Liver (tissue), 8 donors: ENCODE measurements at regions not wholly inside any gene's neighbourhood (a gene's known extent, or its start where the extent isn't known, plus 50 kb on each side); places are given as distances from the start of the nearest gene placed in this dataset.

Source experiments
- DNase-seq: peaks from one replicate; pipeline ENCODE4 v3.0.0-alpha.2; 2017; ENCODE audit warnings: low spot score
- H3K27ac ChIP-seq, 2 donors: one replicate each; pipeline ENCODE4 v1.7.0; 2013; ENCODE audit warnings: inconsistent platforms in 2 of 2, low read length in 2 of 2, control low read depth in 1 of 2, low read depth in 1 of 2, mild to moderate bottlenecking in 1 of 2
- H3K27me3 ChIP-seq, 4 donors: one replicate each; pipeline versions ENCODE4 v1.6.1 to v1.7.0; 2013; ENCODE audit warnings: low read length in 3 of 4, inconsistent platforms in 1 of 4, mild to moderate bottlenecking in 1 of 4, moderate library complexity in 1 of 4; ENCODE audit not compliant: control insufficient read depth in 4 of 4, insufficient read depth in 4 of 4
- H3K36me3 ChIP-seq, 4 donors: one replicate each; pipeline versions ENCODE4 v1.6.1 to v1.7.0; 2013; ENCODE audit warnings: low read length in 3 of 4, mild to moderate bottlenecking in 3 of 4, low read depth in 1 of 4, moderate library complexity in 1 of 4; ENCODE audit not compliant: control insufficient read depth in 4 of 4, insufficient read depth in 3 of 4
- H3K4me1 ChIP-seq, 4 donors: one replicate each; pipeline versions ENCODE4 v1.6.1 to v1.7.0; 2013; ENCODE audit warnings: low read length in 3 of 4, mild to moderate bottlenecking in 3 of 4, moderate library complexity in 1 of 4; ENCODE audit not compliant: control insufficient read depth in 4 of 4, insufficient read depth in 4 of 4
- H3K4me3 ChIP-seq, 3 donors: one replicate each; pipeline versions ENCODE4 v1.6.1 to v1.7.0; 2013; ENCODE audit warnings: low read length in 3 of 3, control low read depth in 1 of 3, low read depth in 1 of 3, mild to moderate bottlenecking in 1 of 3
- H3K9ac ChIP-seq, 2 donors: one replicate each; pipeline ENCODE4 v1.7.0; 2013; ENCODE audit warnings: low read length in 2 of 2, mild to moderate bottlenecking in 2 of 2, moderate library complexity in 2 of 2, control low read depth in 1 of 2, low read depth in 1 of 2
- H3K9me3 ChIP-seq, 4 donors: one replicate each; pipeline versions ENCODE4 v1.6.1 to v1.7.0; 2013; ENCODE audit warnings: low read length in 3 of 4; ENCODE audit not compliant: control insufficient read depth in 4 of 4
- EGR1 ChIP-seq, 2 donors: IDR thresholded peaks; 2 replicates each; pipeline ENCODE4 v1.6.1; 2016 to 2018; ENCODE audit warnings: antibody characterized with exemption in 2 of 2, low read depth in 2 of 2
- FOXA1 ChIP-seq: IDR thresholded peaks from 2 replicates; pipeline ENCODE4 v1.6.1; 2016; ENCODE audit warnings: antibody characterized with exemption
- FOXA2 ChIP-seq: IDR thresholded peaks from 2 replicates; pipeline ENCODE4 v1.6.1; 2016; ENCODE audit warnings: antibody characterized with exemption
- GABPA ChIP-seq, 2 donors: IDR thresholded peaks in 1 of 2; conservative IDR thresholded peaks in 1 of 2; 2 replicates each; pipeline ENCODE4 v1.6.1; 2016; ENCODE audit warnings: antibody characterized with exemption in 2 of 2, mild to moderate bottlenecking in 1 of 2, moderate library complexity in 1 of 2
- HNF4A ChIP-seq, 2 donors: conservative IDR thresholded peaks; 2 replicates each; pipeline ENCODE4 v1.6.1; 2016; ENCODE audit warnings: antibody characterized with exemption in 2 of 2, mild to moderate bottlenecking in 2 of 2
- HNF4G ChIP-seq: IDR thresholded peaks from 2 replicates; pipeline ENCODE4 v1.6.1; 2016; ENCODE audit warnings: antibody characterized with exemption
- JUND ChIP-seq, 2 donors: IDR thresholded peaks; 2 replicates each; pipeline ENCODE4 v1.6.1; 2016; ENCODE audit warnings: antibody characterized with exemption in 2 of 2
- NR2F2 ChIP-seq: IDR thresholded peaks from 2 replicates; pipeline ENCODE4 v1.6.1; 2016; ENCODE audit warnings: antibody characterized with exemption
- RAD21 ChIP-seq, 2 donors: IDR thresholded peaks; 2 replicates each; pipeline ENCODE4 v1.6.1; 2016; ENCODE audit warnings: antibody characterized with exemption in 2 of 2, mild to moderate bottlenecking in 2 of 2
- RXRA ChIP-seq, 2 donors: IDR thresholded peaks; 2 replicates each; pipeline ENCODE4 v1.6.1; 2017 to 2018; ENCODE audit warnings: antibody characterized with exemption in 2 of 2, mild to moderate bottlenecking in 1 of 2
- TAF1 ChIP-seq: conservative IDR thresholded peaks from 2 replicates; pipeline ENCODE4 v1.6.1; 2016; ENCODE audit warnings: antibody characterized with exemption, mild to moderate bottlenecking
- YY1 ChIP-seq: IDR thresholded peaks from 2 replicates; pipeline ENCODE4 v1.6.1; 2016; ENCODE audit warnings: antibody characterized with exemption, mild to moderate bottlenecking
- WGBS: extraction: QIAGEN DNeasy Blood & Tissue Kit; methylation state at CpG from one replicate; pipeline ENCODE4 v1.1.7; 2013; 5-methylcytosine and 5-hydroxymethylcytosine counted together
- TF ChIP-seq, protein P1 (sequence below): IDR thresholded peaks from 2 replicates; pipeline ENCODE4 v1.6.1; 2016; ENCODE audit warnings: antibody characterized with exemption
- TF ChIP-seq, protein P2 (sequence below): IDR thresholded peaks from 2 replicates; pipeline ENCODE4 v1.6.1; 2016; ENCODE audit warnings: antibody characterized with exemption
- TF ChIP-seq, protein P3 (sequence below): IDR thresholded peaks from 2 replicates; pipeline ENCODE4 v1.6.1; 2016; ENCODE audit warnings: antibody characterized with exemption
- TF ChIP-seq, protein P4 (sequence below): fragments of 150-350 bp; IDR thresholded peaks from 2 replicates; pipeline ENCODE4 v1.5.1; 2017; ENCODE audit warnings: improper control_type of control experiment, low read depth, low read length; ENCODE audit not compliant: missing input control
- TF ChIP-seq, protein P5 (sequence below): IDR thresholded peaks from 2 replicates; pipeline ENCODE4 v1.6.1; 2016; ENCODE audit warnings: antibody characterized with exemption, mild to moderate bottlenecking
- donor health status: healthy.
- donor health status: healthy.
- donor health status: healthy.
- donor health status: healthy.
- donor health status: healthy.

DNA sequence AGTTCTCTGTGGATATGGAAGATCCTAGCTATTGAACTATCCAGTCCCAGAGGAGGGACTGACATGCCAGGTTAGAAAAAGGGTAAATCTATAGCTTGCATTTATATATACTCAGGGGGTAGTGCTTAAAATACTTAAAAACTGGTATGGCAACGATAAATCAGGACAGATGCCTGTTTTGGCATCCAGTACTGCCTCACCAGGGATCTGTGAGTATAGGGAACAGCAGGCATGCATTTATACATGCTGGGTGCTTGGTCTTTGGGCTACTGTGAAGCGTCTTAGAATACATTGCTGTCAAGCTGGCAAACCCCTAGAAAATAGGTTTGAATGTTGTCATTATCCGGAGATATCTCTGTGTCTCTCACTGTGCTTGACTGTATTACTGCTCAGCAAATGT lies 94.2 kb upstream of the DRD2 start:
- no peak overlapping the region for H3K9ac ChIP-seq
- H3K36me3 ChIP-seq = no peaks in the 10 kb centered on the region
- TF ChIP-seq, protein P1, sequence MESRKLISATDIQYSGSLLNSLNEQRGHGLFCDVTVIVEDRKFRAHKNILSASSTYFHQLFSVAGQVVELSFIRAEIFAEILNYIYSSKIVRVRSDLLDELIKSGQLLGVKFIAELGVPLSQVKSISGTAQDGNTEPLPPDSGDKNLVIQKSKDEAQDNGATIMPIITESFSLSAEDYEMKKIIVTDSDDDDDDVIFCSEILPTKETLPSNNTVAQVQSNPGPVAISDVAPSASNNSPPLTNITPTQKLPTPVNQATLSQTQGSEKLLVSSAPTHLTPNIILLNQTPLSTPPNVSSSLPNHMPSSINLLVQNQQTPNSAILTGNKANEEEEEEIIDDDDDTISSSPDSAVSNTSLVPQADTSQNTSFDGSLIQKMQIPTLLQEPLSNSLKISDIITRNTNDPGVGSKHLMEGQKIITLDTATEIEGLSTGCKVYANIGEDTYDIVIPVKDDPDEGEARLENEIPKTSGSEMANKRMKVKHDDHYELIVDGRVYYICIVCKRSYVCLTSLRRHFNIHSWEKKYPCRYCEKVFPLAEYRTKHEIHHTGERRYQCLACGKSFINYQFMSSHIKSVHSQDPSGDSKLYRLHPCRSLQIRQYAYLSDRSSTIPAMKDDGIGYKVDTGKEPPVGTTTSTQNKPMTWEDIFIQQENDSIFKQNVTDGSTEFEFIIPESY = no peak
- TF ChIP-seq RAD21 (IDR thresholded peaks at IDR 0.05) = no peak
- TF ChIP-seq TAF1 = no peak
- TF ChIP-seq YY1 = no peak
- TF ChIP-seq, protein P2, sequence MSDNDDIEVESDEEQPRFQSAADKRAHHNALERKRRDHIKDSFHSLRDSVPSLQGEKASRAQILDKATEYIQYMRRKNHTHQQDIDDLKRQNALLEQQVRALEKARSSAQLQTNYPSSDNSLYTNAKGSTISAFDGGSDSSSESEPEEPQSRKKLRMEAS = no peak
- TF ChIP-seq, protein P3, sequence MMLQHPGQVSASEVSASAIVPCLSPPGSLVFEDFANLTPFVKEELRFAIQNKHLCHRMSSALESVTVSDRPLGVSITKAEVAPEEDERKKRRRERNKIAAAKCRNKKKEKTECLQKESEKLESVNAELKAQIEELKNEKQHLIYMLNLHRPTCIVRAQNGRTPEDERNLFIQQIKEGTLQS = no peak
- no peak for TF ChIP-seq EGR1 (IDR thresholded peaks at IDR 0.05; ENCODE audit: low read depth in 2 of 2)
- TF ChIP-seq FOXA1 = no peak
- no peak for TF ChIP-seq HNF4A (conservative IDR thresholded peaks at IDR 0.05)
- TF ChIP-seq, protein P4, sequence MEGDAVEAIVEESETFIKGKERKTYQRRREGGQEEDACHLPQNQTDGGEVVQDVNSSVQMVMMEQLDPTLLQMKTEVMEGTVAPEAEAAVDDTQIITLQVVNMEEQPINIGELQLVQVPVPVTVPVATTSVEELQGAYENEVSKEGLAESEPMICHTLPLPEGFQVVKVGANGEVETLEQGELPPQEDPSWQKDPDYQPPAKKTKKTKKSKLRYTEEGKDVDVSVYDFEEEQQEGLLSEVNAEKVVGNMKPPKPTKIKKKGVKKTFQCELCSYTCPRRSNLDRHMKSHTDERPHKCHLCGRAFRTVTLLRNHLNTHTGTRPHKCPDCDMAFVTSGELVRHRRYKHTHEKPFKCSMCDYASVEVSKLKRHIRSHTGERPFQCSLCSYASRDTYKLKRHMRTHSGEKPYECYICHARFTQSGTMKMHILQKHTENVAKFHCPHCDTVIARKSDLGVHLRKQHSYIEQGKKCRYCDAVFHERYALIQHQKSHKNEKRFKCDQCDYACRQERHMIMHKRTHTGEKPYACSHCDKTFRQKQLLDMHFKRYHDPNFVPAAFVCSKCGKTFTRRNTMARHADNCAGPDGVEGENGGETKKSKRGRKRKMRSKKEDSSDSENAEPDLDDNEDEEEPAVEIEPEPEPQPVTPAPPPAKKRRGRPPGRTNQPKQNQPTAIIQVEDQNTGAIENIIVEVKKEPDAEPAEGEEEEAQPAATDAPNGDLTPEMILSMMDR = no peak
- TF ChIP-seq, protein P5, sequence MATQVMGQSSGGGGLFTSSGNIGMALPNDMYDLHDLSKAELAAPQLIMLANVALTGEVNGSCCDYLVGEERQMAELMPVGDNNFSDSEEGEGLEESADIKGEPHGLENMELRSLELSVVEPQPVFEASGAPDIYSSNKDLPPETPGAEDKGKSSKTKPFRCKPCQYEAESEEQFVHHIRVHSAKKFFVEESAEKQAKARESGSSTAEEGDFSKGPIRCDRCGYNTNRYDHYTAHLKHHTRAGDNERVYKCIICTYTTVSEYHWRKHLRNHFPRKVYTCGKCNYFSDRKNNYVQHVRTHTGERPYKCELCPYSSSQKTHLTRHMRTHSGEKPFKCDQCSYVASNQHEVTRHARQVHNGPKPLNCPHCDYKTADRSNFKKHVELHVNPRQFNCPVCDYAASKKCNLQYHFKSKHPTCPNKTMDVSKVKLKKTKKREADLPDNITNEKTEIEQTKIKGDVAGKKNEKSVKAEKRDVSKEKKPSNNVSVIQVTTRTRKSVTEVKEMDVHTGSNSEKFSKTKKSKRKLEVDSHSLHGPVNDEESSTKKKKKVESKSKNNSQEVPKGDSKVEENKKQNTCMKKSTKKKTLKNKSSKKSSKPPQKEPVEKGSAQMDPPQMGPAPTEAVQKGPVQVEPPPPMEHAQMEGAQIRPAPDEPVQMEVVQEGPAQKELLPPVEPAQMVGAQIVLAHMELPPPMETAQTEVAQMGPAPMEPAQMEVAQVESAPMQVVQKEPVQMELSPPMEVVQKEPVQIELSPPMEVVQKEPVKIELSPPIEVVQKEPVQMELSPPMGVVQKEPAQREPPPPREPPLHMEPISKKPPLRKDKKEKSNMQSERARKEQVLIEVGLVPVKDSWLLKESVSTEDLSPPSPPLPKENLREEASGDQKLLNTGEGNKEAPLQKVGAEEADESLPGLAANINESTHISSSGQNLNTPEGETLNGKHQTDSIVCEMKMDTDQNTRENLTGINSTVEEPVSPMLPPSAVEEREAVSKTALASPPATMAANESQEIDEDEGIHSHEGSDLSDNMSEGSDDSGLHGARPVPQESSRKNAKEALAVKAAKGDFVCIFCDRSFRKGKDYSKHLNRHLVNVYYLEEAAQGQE = no peak
- TF ChIP-seq GABPA (IDR thresholded peaks at IDR 0.05 in 1 of 2, conservative IDR thresholded peaks at IDR 0.05 in 1 of 2) = no peak
- H3K27ac ChIP-seq = no peak overlapping the region
- peaks cover 0 to 6% (median 2%) of the 10 kb centered on the region in 4 donors for H3K27me3 ChIP-seq
- no peaks in the 10 kb centered on the region for H3K9me3 ChIP-seq
- DNase-seq = no peak
- H3K4me1 ChIP-seq = no peaks in the 10 kb centered on the region
- WGBS = 85% methylated on average over 3 of the region's 3 CpGs
- H3K4me3 ChIP-seq = no peak overlapping the region

DNA sequence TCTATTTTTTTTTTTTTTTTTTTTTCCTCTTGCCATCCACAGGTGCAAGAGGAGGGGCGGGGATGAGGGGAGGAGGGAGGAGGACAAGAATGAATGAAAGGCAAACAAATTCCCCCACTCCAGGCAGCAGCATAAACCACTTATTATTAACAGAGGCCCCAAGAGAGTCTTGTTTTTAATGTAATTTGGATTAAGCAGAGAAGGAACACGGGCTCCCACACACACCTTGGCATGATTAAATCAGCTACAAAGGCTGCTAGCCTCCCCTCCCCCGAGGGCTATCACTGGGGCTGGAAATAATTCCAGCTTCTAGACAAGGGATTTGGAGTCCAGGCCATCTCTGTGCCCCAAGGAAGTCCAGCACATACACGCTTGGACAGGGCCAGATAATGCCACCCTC lies 93.4 kb upstream of the DRD2 start:
- H3K27me3 ChIP-seq = peaks cover 0 to 6% (median 2%) of the 10 kb centered on the region in 4 donors
- no peaks in the 10 kb centered on the region for H3K4me1 ChIP-seq
- H3K9ac ChIP-seq = no peak overlapping the region
- H3K9me3 ChIP-seq = no peaks in the 10 kb centered on the region
- no peak for DNase-seq
- no peak overlapping the region for H3K27ac ChIP-seq
- no peak for TF ChIP-seq FOXA2
- no peak for TF ChIP-seq HNF4G
- TF ChIP-seq, protein P3 = no peak
- TF ChIP-seq, protein P1 = no peak
- no peak for TF ChIP-seq YY1
- TF ChIP-seq RXRA (IDR thresholded peaks at IDR 0.05) = no peak
- TF ChIP-seq NR2F2 = no peak
- no peak for TF ChIP-seq GABPA (IDR thresholded peaks at IDR 0.05 in 1 of 2, conservative IDR thresholded peaks at IDR 0.05 in 1 of 2)
- TF ChIP-seq TAF1 = no peak
- no peak for TF ChIP-seq JUND (IDR thresholded peaks at IDR 0.05)
- whole genome bisulfite sequencing = 61% methylated on average over 4 of the region's 4 CpGs
- H3K36me3 ChIP-seq = no peaks in the 10 kb centered on the region
- no peak overlapping the region for H3K4me3 ChIP-seq
